A673 (cell line): ENCODE measurements at regions not wholly inside any gene's neighbourhood (a gene's known extent, or its start where the extent isn't known, plus 50 kb on each side); places are given as distances from the start of the nearest gene placed in this dataset.

Experiments
- BruUV-seq: library from RNA; stranded (reverse); fragments of 400-500 nt; replicated peaks from 2 replicates; lab custom pipeline; 2021; lab: Mats Ljungman, UMichigan
- CTCF ChIA-PET: fragments of 300-600 bp; sonication (Branson Sonifier 250); formaldehyde crosslinking; loops from one replicate; lab custom pipeline; 2022; ENCODE audit warnings: antibody characterized with exemption; lab: Charles Lee
- POLR2A ChIA-PET: fragments of 300-600 bp; sonication (Branson Sonifier 250); formaldehyde crosslinking; loops from one replicate; lab custom pipeline; 2022; ENCODE audit warnings: antibody characterized with exemption; ENCODE audit not compliant: low non-redundant PET; lab: Charles Lee
- DNase-seq: peaks from one replicate; pipeline ENCODE4 v3.0.0-alpha.2; 2015; ENCODE audit warnings: low spot score
- H3K27ac ChIP-seq: fragments of 200-600 bp; sonication (generic); 2 replicates; pipeline ENCODE4 v1.5.1; 2016; ENCODE audit warnings: mixed run types, low read depth, mild to moderate bottlenecking, mixed read lengths, antibody characterized with exemption, low read length; ENCODE audit not compliant: poor library complexity, severe bottlenecking
- H3K27me3 ChIP-seq: fragments of 200-600 bp; sonication (generic); replicated peaks from 2 replicates; pipeline ENCODE4 v1.6.1; 2017; ENCODE audit warnings: mixed run types, low read depth, mild to moderate bottlenecking, mixed read lengths, antibody characterized with exemption, low read length; ENCODE audit not compliant: insufficient read depth, poor library complexity
- H3K36me3 ChIP-seq: fragments of 200-600 bp; sonication (generic); 2 replicates; pipeline ENCODE4 v1.6.1; 2016; ENCODE audit warnings: mixed run types, mild to moderate bottlenecking, mixed read lengths, antibody characterized with exemption, low read length; ENCODE audit not compliant: insufficient read depth, poor library complexity, severe bottlenecking
- H3K4me1 ChIP-seq: fragments of 200-600 bp; sonication (generic); 2 replicates; pipeline ENCODE4 v1.6.1; 2017; ENCODE audit warnings: mixed run types, mild to moderate bottlenecking, mixed read lengths, antibody characterized with exemption, low read length; ENCODE audit not compliant: insufficient read depth, poor library complexity, severe bottlenecking
- H3K4me3 ChIP-seq: fragments of 200-600 bp; sonication (generic); 2 replicates; pipeline ENCODE4 v1.5.1; 2016; ENCODE audit warnings: low read depth, mixed run types, mild to moderate bottlenecking, mixed read lengths, low read length; ENCODE audit not compliant: poor library complexity, severe bottlenecking
- H3K9me3 ChIP-seq: fragments of 200-600 bp; sonication (generic); 2 replicates; pipeline ENCODE4 v1.6.1; 2016; ENCODE audit warnings: mixed run types, low read depth, mild to moderate bottlenecking, mixed read lengths, antibody characterized with exemption, low read length; ENCODE audit not compliant: poor library complexity, severe bottlenecking
- CTCF ChIP-seq: fragments of 300-800, 200-600 bp; sonication (generic); conservative IDR thresholded peaks from 2 replicates; pipeline ENCODE4 v1.5.1; 2017; ENCODE audit warnings: low read depth, mild to moderate bottlenecking, antibody characterized with exemption, low read length, moderate library complexity, mixed read lengths
- EZH2 ChIP-seq: fragments of 200-600 bp; sonication (generic); IDR thresholded peaks from 2 replicates; pipeline ENCODE4 v1.6.1; 2017; ENCODE audit warnings: borderline replicate concordance, low read depth, mild to moderate bottlenecking, mixed read lengths, antibody characterized with exemption, low read length; ENCODE audit not compliant: poor library complexity, severe bottlenecking
- intact Hi-C: fragments of 100-400 bp; cut with micrococcal nuclease; formaldehyde crosslinking; loops from one replicate; pipeline ENCODE4 v1.10.0; 2022; ENCODE audit not compliant: unreplicated experiment

GRCh38 chrX:74211911-74212310, 92.1 kb upstream of the ZCCHC13 start:
- Histone ChIP-seq H3K4me1 (no peaks in the 10 kb centered on the region), H3K27me3 (no peaks in the 10 kb centered on the region), H3K4me3 (no peak overlapping the region), H3K36me3 (no peaks in the 10 kb centered on the region), H3K9me3 (no peaks in the 10 kb centered on the region), H3K27ac (no peak overlapping the region)
- intact Hi-C loops, result no loop called here
- TF ChIP-seq EZH2 (no peak), CTCF (no peak)
- DNase-seq, result no peak
- ChIA-PET CTCF (no interaction called here), POLR2A (no interaction called here)
- BruUV-seq, result no TSS peak

GRCh38 chrX:74207539-74207938, 96.4 kb upstream of the ZCCHC13 start:
- no TSS peak for BruUV-seq
- intact Hi-C loops, result no loop called here

GRCh38 chrX:74195605-74196004, 108.4 kb upstream of the ZCCHC13 start:
- H3K9me3 ChIP-seq, result no peaks in the 10 kb centered on the region
- no peak overlapping the region for H3K4me3 ChIP-seq
- no peak overlapping the region for H3K27ac ChIP-seq
- H3K27me3 ChIP-seq, result no peaks in the 10 kb centered on the region
- POLR2A ChIA-PET, result no interaction called here
- no peaks in the 10 kb centered on the region for H3K36me3 ChIP-seq
- intact Hi-C loops, result no loop called here
- no peaks in the 10 kb centered on the region for H3K4me1 ChIP-seq
- no peak for DNase-seq
- no peak for TF ChIP-seq CTCF
- no peak for TF ChIP-seq EZH2
- BruUV-seq, result no TSS peak
- CTCF ChIA-PET, result no interaction called here

More at GRCh38 chrX:74207539-74207938, 96.4 kb upstream of the ZCCHC13 start:
- no peaks in the 10 kb centered on the region for H3K9me3 ChIP-seq
- CTCF ChIA-PET, result no interaction called here
- H3K4me1 ChIP-seq, result no peaks in the 10 kb centered on the region
- no peaks in the 10 kb centered on the region for H3K27me3 ChIP-seq
- H3K27ac ChIP-seq, result no peak overlapping the region
- POLR2A ChIA-PET, result no interaction called here
- no peak for DNase-seq
- H3K36me3 ChIP-seq, result no peaks in the 10 kb centered on the region
- H3K4me3 ChIP-seq, result no peak overlapping the region
- TF ChIP-seq CTCF (no peak), EZH2 (no peak)
